Mesodermal cell (in vitro differentiated cells): ENCODE measurements at regions not wholly inside any gene's neighbourhood (a gene's known extent, or its start where the extent isn't known, plus 50 kb on each side); places are given as distances from the start of the nearest gene placed in this dataset.

ENCODE experiments used
- H3K27ac ChIP-seq: 2 replicates; pipeline ENCODE4 v1.7.0; 2013; ENCODE audit warnings: mild to moderate bottlenecking, low read depth, low read length, moderate library complexity; ENCODE audit not compliant: severe bottlenecking
- H3K36me3 ChIP-seq: 2 replicates; pipeline ENCODE4 v1.7.1; 2013; ENCODE audit warnings: mild to moderate bottlenecking, low read length, moderate library complexity; ENCODE audit not compliant: control insufficient read depth, insufficient read depth
- H3K4me1 ChIP-seq: one replicate; pipeline ENCODE4 v1.7.1; 2013; ENCODE audit warnings: mild to moderate bottlenecking, low read length; ENCODE audit not compliant: insufficient read depth, control insufficient read depth, poor library complexity, severe bottlenecking
- H3K4me3 ChIP-seq: 2 replicates; pipeline ENCODE4 v1.7.0; 2013; ENCODE audit warnings: low read length, control low read depth, mild to moderate bottlenecking; ENCODE audit not compliant: insufficient read depth, poor library complexity, severe bottlenecking; ENCODE audit errors: extremely low read depth
- H3K9me3 ChIP-seq: 2 replicates; pipeline ENCODE4 v1.7.1; 2013; ENCODE audit warnings: mild to moderate bottlenecking, low read length, moderate library complexity; ENCODE audit not compliant: control insufficient read depth
- WGBS, 2 experiments: methylation state at CpG; one replicate each; pipeline ENCODE4 v1.1.5; 2013; ENCODE audit warnings: missing lambda C conversion rate in 2 of 2; ENCODE audit not compliant: insufficient coverage in 2 of 2; 5-methylcytosine and 5-hydroxymethylcytosine counted together

DNA sequence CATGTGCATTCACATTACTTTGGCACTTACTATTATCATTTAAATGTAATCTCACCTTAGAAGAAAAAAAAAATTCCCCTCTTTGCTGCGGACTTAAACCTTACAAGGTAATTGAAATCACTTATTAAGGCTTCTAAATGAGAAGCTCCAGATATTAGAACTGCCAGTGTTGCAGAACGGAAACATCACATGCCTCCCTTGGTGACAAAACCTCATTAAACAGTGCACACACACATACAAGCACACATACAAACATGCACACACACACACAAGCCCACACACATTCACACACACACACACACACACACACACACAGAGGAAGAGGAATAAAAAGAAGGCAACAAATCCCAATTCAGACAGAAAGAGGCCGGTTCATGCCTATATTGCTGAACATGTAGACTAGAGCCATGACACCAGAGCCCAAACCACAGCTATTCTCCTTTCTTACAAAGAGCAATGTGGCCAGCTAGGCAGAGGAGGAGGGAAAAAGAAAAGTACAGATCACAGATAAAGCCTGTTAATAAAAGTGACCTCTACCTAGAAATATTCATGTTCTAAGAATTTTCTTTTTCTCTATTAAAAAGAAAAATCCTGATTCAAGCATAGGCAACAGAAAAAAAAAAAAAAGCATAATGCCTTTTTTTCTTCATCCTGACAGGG lies 405.2 kb upstream of the FLRT2 start:
- H3K4me3 ChIP-seq = no peak overlapping the region
- WGBS, 2 experiments = 80 to 90% methylated on average over 1 to 2 of the region's 3 CpGs

DNA sequence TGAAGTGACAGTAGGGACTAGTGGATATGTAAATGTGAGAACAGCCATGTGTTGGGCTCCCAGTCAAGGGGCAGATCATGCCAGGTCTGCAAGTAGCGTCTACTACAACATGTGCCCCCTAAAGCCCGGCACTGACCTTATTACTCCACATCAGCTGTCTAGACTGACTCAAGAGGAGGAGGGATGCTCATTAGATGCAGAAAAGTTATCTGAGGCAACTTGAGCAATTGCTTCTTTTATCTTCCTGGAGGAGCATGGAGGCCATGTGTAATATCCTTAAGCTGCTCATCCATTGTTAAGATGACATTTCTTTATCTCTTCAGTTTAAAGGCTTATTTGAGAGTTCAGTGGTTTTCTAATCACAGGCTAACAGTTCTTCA lies 404.7 kb upstream of the FLRT2 start:
- no peaks in the 10 kb centered on the region for H3K9me3 ChIP-seq
- no peaks in the 10 kb centered on the region for H3K36me3 ChIP-seq
- 100% methylated on average over 1 to 2 of the region's 2 CpGs for WGBS, 2 experiments
- H3K4me3 ChIP-seq = no peak overlapping the region
- H3K27ac ChIP-seq = no peak overlapping the region
- no peaks in the 10 kb centered on the region for H3K4me1 ChIP-seq

More for the DNA sequence above, 405.2 kb upstream of the FLRT2 start:
- Histone ChIP-seq H3K9me3 (no peaks in the 10 kb centered on the region), H3K27ac (no peak overlapping the region), H3K36me3 (no peaks in the 10 kb centered on the region), H3K4me1 (no peaks in the 10 kb centered on the region)

DNA sequence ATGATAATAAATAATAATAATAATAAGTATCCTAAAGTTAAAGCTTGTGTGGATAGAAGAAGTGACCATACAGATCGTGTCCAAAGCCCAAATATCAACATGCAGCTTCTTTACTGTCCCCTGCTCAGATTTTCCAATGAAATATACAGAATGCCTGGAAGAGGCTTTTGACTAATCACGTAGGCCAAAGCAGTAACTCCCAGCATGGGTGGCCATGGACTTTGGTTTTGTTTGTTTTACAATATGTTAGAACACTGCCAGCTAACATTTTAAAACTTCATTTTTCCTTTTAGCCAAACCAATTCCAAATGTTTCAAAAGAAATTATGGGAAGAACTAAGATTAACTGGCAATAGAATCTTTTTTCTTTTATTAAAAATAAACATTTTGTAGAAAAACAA lies 400.0 kb upstream of the FLRT2 start:
- H3K9me3 ChIP-seq = peaks cover 6% of the 10 kb centered on the region
- no peak overlapping the region for H3K27ac ChIP-seq
- no peak overlapping the region for H3K4me3 ChIP-seq
- WGBS, 2 experiments = no CpG with 5 or more reads among the region's 2 CpGs
- H3K4me1 ChIP-seq = no peaks in the 10 kb centered on the region
- no peaks in the 10 kb centered on the region for H3K36me3 ChIP-seq

DNA sequence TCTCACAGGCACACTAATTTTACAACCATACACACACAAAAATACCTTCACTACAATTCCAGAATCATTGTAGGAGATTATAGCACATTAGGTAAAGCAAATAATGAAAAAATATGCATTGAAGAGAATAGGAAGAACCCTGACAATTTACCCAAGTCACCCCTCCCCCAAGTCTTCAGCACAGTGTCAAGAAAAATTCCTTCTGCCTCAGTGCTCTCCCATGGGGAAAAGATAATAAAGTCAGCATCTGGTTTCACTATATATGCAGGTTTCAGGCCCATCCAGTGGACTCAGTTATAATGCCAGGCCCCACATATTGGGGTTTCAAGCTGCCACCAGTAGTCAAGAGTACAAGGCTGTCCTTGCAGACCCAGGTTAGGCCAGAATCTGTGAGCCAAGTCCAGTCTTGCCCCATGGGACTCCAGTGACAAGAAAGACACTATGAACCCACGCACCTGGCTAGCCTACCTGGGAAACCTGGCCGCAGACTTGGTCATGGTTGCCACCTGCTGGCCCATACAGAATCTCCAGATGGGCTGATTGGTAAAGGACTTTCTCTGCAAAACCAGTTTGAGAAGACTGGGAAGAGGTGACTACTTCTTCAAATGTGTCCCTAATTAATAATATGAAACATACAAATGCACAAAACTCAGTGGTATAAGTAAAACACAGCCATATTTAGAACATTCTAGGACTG lies 398.6 kb upstream of the FLRT2 start:
- H3K36me3 ChIP-seq = no peaks in the 10 kb centered on the region
- no peak overlapping the region for H3K27ac ChIP-seq
- 89 to 100% methylated on average over 1 to 2 of the region's 2 CpGs for WGBS, 2 experiments

DNA sequence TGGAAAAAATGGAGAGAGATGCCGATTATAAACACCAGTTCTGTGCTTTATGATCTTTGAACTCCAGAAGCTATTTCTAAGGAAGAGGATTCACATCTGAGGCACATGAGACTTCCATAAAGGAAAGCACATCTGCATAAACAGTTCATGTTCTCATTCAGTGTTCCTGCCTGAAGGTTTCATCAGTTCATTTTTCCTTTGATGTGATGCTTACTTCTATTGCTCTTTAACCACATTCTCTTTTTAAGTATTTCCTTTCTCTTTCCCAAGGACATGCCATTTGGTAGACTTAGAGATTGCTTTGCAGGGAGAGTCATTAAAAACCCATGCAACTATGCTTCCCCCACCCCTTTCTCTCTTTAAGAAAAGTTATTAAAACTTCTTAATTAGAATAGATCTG lies 387.0 kb upstream of the FLRT2 start:
- H3K4me1 ChIP-seq = no peaks in the 10 kb centered on the region
- WGBS, 2 experiments = 100% methylated on average over 1 of the region's 1 CpG
- H3K36me3 ChIP-seq = no peaks in the 10 kb centered on the region
- H3K9me3 ChIP-seq = peaks cover 3% of the 10 kb centered on the region
- no peak overlapping the region for H3K27ac ChIP-seq
- no peak overlapping the region for H3K4me3 ChIP-seq

More for the DNA sequence above, 398.6 kb upstream of the FLRT2 start:
- H3K4me3 ChIP-seq = no peak overlapping the region
- H3K4me1 ChIP-seq = no peaks in the 10 kb centered on the region
- peaks cover 6% of the 10 kb centered on the region for H3K9me3 ChIP-seq

DNA sequence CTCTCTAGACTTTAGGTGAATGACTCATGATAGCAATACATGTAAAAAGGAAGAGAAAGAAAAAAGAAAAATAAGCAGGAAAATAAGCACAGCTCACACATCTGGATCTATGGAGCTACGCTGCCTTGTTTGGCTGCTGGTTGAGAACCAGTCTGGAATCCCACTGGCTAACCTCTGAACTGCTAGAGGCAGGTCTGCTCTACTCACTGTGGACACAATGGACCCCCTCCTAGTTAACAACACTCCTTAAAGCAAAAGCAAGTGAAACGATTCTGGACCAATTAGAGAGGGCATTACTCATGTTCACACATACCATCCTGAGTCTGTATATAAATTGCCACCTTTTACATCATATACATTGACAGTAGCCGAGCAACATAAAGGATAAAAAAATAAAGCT lies 383.2 kb upstream of the FLRT2 start:
- H3K9me3 ChIP-seq = peaks cover 4% of the 10 kb centered on the region
- 64 to 92% methylated on average over 2 to 3 of the region's 3 CpGs for WGBS, 2 experiments
- no peaks in the 10 kb centered on the region for H3K36me3 ChIP-seq
- H3K4me1 ChIP-seq = no peaks in the 10 kb centered on the region
- no peak overlapping the region for H3K27ac ChIP-seq
- H3K4me3 ChIP-seq = no peak overlapping the region

DNA sequence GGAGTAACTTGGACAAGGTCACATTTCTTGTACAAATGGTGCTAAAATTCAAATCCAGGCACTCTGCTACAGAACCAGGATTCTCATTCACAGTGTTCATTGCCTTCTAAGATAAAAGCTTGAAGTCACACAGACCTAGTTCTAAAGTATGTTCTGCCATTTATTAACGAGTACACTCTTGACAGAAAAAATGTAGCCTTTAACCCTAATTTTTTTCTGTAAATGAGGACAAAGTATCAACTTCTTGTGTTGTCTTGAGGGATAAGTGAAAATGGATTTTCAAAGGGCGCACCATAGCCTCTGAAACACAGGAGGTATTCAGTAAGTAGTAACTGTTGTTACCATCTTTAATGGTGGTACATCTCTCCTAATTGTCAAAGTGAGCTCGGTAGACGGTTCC lies 379.8 kb upstream of the FLRT2 start:
- Histone ChIP-seq H3K36me3 (no peaks in the 10 kb centered on the region), H3K4me1 (no peaks in the 10 kb centered on the region), H3K4me3 (no peak overlapping the region), H3K27ac (no peak overlapping the region), H3K9me3 (peaks cover 4% of the 10 kb centered on the region)
- 60 to 83% methylated on average over 3 of the region's 4 CpGs for WGBS, 2 experiments

DNA sequence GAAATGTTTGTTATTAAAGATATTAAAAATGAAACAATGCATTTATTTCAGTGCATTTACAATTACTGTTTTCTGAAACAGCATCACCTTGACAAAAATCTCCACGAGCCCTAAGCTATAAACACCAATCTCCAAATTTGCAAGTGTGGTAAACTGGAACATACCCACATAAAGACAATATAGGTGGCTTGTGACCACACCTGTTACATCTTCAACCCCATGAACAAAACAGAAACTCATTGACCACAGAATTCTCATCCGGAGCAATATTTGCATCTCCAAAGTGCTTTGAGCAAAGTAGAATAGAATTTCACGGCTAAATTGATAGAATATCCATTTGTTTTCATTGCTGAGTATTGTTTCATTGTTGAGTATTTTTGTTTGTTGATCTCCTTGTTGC lies 375.2 kb upstream of the FLRT2 start:
- H3K27ac ChIP-seq = no peak overlapping the region
- H3K4me3 ChIP-seq = no peak overlapping the region
- whole genome bisulfite sequencing, 2 experiments = 25 to 72% methylated on average over 1 to 3 of the region's 3 CpGs

DNA sequence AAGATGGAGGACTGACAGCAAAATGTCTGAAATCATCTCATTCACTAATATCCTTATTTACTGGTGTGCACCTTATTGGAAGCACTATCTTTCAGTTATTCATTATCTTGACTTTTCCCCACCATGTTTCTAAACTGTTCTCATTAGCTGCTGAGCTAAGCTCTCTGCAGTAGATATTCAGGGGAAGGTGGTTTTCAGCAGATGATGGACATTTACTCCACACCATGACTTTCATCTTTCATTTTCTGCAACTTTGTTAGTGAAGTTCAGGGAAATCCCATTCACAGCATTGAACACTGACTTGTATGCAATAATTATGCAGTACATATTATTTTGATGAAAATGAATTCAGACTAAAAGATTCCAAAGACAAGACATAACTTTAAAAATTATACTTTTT lies 373.6 kb upstream of the FLRT2 start:
- H3K27ac ChIP-seq = no peak overlapping the region
- H3K36me3 ChIP-seq = no peaks in the 10 kb centered on the region
- H3K4me1 ChIP-seq = no peaks in the 10 kb centered on the region
- H3K9me3 ChIP-seq = peaks cover 3% of the 10 kb centered on the region
- no peak overlapping the region for H3K4me3 ChIP-seq

More for the DNA sequence above, 375.2 kb upstream of the FLRT2 start:
- Histone ChIP-seq H3K4me1 (no peaks in the 10 kb centered on the region), H3K36me3 (no peaks in the 10 kb centered on the region), H3K9me3 (no peaks in the 10 kb centered on the region)

DNA sequence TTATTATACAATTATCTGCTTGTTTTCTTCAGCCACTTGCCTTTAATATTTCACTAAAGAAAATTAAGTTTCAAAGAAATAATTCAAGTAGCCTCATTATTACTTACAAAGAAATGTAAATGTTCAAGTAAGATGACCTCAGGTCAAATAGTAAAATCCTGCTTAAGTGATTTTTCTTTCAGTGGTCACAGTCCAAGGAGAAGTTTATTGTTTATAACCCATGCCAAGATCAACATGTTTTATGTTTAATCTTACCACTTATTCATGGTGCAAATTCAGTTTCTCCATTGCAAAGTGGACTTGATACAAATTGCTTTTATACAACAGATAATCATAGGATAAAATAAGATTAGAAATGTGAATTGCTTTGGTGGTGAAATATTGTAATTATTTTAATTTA lies 370.2 kb upstream of the FLRT2 start:
- H3K36me3 ChIP-seq = no peaks in the 10 kb centered on the region
- peaks cover 5% of the 10 kb centered on the region for H3K9me3 ChIP-seq
- no peaks in the 10 kb centered on the region for H3K4me1 ChIP-seq
- H3K27ac ChIP-seq = no peak overlapping the region
- H3K4me3 ChIP-seq = no peak overlapping the region

DNA sequence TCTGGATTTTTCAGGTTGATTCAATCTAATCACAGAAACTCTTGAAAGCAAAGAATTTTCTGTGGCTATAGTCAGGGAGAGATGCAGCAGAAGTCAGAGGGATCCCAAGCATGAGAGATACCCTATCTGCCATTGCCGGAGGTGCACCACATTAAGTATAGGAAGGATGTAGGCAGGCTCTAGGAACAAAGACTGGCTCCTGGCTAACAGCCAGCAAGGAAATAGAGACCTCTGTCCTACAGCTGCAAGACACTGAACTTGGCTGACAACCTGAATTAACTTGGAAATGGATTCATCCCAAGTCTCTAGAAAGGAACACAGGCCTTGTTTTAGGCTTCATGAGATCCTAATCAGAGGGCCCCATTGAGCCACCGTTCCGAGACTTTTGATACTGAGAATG lies 364.9 kb upstream of the FLRT2 start:
- WGBS, 2 experiments = 91 to 98% methylated on average over 3 of the region's 3 CpGs
- Histone ChIP-seq H3K4me1 (no peaks in the 10 kb centered on the region), H3K9me3 (peaks cover 5% of the 10 kb centered on the region), H3K27ac (no peak overlapping the region), H3K36me3 (no peaks in the 10 kb centered on the region), H3K4me3 (no peak overlapping the region)
